ENCODE measurements at regions not wholly inside any gene's neighbourhood (a gene's known extent, or its start where the extent isn't known, plus 50 kb on each side); places are given as distances from the start of the nearest gene placed in this dataset.

DNA sequence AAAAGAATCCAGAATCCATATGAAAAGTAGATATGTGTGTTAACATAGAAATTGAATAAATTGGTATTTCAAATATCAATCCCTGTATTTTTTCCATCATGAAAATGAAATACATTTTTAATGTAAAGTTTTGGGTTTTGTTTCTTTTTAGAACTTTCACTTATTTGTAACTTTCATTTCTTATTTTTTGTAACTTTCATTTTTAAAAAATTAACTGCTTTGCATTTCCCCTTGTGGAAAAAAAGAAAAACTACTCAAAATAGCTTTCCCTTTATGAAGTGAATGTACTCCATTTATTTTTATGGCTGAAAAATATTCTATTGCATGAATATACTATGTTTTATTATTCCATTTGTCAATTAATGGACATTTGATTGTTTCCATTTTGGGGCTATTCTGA lies 75.6 kb upstream of the SMNDC1 start:
- Histone ChIP-seq H3K4me1 (ENCODE audit: insufficient read depth) (no peaks in the 10 kb centered on the region), H4K20me1 (replicated peaks; ENCODE audit: insufficient read depth) (no peaks in the 10 kb centered on the region), H3K79me2 (replicated peaks; ENCODE audit: insufficient read depth) (no peaks in the 10 kb centered on the region), H3K9me2 (ENCODE audit: insufficient read depth) (no peaks in the 10 kb centered on the region), H3K4me3 (no peak overlapping the region), H2AFZ (no peak overlapping the region), H3K27ac (ENCODE audit: low read depth) (no peak overlapping the region), H3K36me3 (ENCODE audit: insufficient read depth) (no peaks in the 10 kb centered on the region), H3K4me2 (no peak overlapping the region), H3F3A (replicated peaks; ENCODE audit: low read depth) (no peaks in the 10 kb centered on the region), H3K27me3 (ENCODE audit: insufficient read depth) (no peaks in the 10 kb centered on the region)
- Mint-ChIP-seq H3K4me3 (no peak overlapping the region), H3K27ac (no peak overlapping the region), H3K4me1 (peaks cover 4% of the 10 kb centered on the region; the same call in 2 of the 3 replicates), H3K9me3 (no peaks in the 10 kb centered on the region), H3K36me3 (ENCODE audit: low read depth) (no peaks in the 10 kb centered on the region), H3K27me3 (ENCODE audit: insufficient read depth, low read depth, poor library complexity) (peaks cover 6% of the 10 kb centered on the region)
- ATAC-seq (no peak), DNase-seq (ENCODE audit: low spot score) (no peak)
- TF ChIP-seq ZNF114 (CRISPR knock-in tag; IDR thresholded peaks at IDR 0.05) (no peak), EZH2 (IDR thresholded peaks at IDR 0.05; ENCODE audit: low read depth, unreplicated experiment) (no peak), ZNF462 (CRISPR knock-in tag; IDR thresholded peaks at IDR 0.05) (no peak), POLR2AphosphoS5 (IDR thresholded peaks at IDR 0.05; ENCODE audit: low read depth) (no peak), STAT1 (IDR thresholded peaks at IDR 0.05; ENCODE audit: unreplicated experiment) (no peak), NANOG (IDR thresholded peaks at IDR 0.05; ENCODE audit: borderline replicate concordance) (no peak), EZH2phosphoT487 (IDR thresholded peaks at IDR 0.05; ENCODE audit: unreplicated experiment) (no peak), CREB1 (CRISPR knock-in tag; IDR thresholded peaks at IDR 0.05; ENCODE audit: low read depth) (no peak), JUNB (IDR thresholded peaks at IDR 0.05; ENCODE audit: unreplicated experiment) (no peak), ZNF331 (CRISPR knock-in tag; IDR thresholded peaks at IDR 0.05; ENCODE audit: low read depth) (no peak)
- TF ChIP-seq, protein P1, sequence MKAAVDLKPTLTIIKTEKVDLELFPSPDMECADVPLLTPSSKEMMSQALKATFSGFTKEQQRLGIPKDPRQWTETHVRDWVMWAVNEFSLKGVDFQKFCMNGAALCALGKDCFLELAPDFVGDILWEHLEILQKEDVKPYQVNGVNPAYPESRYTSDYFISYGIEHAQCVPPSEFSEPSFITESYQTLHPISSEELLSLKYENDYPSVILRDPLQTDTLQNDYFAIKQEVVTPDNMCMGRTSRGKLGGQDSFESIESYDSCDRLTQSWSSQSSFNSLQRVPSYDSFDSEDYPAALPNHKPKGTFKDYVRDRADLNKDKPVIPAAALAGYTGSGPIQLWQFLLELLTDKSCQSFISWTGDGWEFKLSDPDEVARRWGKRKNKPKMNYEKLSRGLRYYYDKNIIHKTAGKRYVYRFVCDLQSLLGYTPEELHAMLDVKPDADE (IDR thresholded peaks at IDR 0.05), result no peak
- TF ChIP-seq, protein P2, sequence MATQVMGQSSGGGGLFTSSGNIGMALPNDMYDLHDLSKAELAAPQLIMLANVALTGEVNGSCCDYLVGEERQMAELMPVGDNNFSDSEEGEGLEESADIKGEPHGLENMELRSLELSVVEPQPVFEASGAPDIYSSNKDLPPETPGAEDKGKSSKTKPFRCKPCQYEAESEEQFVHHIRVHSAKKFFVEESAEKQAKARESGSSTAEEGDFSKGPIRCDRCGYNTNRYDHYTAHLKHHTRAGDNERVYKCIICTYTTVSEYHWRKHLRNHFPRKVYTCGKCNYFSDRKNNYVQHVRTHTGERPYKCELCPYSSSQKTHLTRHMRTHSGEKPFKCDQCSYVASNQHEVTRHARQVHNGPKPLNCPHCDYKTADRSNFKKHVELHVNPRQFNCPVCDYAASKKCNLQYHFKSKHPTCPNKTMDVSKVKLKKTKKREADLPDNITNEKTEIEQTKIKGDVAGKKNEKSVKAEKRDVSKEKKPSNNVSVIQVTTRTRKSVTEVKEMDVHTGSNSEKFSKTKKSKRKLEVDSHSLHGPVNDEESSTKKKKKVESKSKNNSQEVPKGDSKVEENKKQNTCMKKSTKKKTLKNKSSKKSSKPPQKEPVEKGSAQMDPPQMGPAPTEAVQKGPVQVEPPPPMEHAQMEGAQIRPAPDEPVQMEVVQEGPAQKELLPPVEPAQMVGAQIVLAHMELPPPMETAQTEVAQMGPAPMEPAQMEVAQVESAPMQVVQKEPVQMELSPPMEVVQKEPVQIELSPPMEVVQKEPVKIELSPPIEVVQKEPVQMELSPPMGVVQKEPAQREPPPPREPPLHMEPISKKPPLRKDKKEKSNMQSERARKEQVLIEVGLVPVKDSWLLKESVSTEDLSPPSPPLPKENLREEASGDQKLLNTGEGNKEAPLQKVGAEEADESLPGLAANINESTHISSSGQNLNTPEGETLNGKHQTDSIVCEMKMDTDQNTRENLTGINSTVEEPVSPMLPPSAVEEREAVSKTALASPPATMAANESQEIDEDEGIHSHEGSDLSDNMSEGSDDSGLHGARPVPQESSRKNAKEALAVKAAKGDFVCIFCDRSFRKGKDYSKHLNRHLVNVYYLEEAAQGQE (IDR thresholded peaks at IDR 0.05; ENCODE audit: unreplicated experiment), result no peak
- TF ChIP-seq, protein P3, sequence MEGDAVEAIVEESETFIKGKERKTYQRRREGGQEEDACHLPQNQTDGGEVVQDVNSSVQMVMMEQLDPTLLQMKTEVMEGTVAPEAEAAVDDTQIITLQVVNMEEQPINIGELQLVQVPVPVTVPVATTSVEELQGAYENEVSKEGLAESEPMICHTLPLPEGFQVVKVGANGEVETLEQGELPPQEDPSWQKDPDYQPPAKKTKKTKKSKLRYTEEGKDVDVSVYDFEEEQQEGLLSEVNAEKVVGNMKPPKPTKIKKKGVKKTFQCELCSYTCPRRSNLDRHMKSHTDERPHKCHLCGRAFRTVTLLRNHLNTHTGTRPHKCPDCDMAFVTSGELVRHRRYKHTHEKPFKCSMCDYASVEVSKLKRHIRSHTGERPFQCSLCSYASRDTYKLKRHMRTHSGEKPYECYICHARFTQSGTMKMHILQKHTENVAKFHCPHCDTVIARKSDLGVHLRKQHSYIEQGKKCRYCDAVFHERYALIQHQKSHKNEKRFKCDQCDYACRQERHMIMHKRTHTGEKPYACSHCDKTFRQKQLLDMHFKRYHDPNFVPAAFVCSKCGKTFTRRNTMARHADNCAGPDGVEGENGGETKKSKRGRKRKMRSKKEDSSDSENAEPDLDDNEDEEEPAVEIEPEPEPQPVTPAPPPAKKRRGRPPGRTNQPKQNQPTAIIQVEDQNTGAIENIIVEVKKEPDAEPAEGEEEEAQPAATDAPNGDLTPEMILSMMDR (conservative IDR thresholded peaks at IDR 0.05; ENCODE audit: low read depth in 2 of 2), result no peak

Data from GM23338 (cell line).